Erythroblast (primary cell): ENCODE measurements at regions not wholly inside any gene's neighbourhood (a gene's known extent, or its start where the extent isn't known, plus 50 kb on each side); places are given as distances from the start of the nearest gene placed in this dataset.

Experiments used
- GATA1 ChIP-seq: IDR thresholded peaks from 2 replicates; pipeline ENCODE4 v1.6.1; 2011; ENCODE audit warnings: low read depth, mild to moderate bottlenecking, control low read depth, low read length, moderate library complexity
- POLR2A ChIP-seq: IDR thresholded peaks from 2 replicates; pipeline ENCODE4 v1.6.1; 2011; ENCODE audit warnings: mild to moderate bottlenecking, low read length

GRCh38 chr6:2476376-2476775 lies 231.0 kb upstream of the GMDS start:
- TF ChIP-seq POLR2A: no peak
- no peak for TF ChIP-seq GATA1
